HUES6 (cell line): ENCODE measurements at regions not wholly inside any gene's neighbourhood (a gene's known extent, or its start where the extent isn't known, plus 50 kb on each side); places are given as distances from the start of the nearest gene placed in this dataset.
"Not testable (repeated sequence)": the region's sequence is repeated elsewhere in the genome, so short reads cannot be mapped to it uniquely, and the experiment has no call there.

Source experiments
- H3K27ac ChIP-seq: 2 replicates; pipeline ENCODE4 v1.7.0; 2013; ENCODE audit warnings: low read depth, mild to moderate bottlenecking, low read length, inconsistent platforms
- H3K27me3 ChIP-seq: 2 replicates; pipeline ENCODE4 v1.6.1; 2013; ENCODE audit warnings: low read length; ENCODE audit not compliant: control insufficient read depth, insufficient read depth
- H3K36me3 ChIP-seq: 2 replicates; pipeline ENCODE4 v1.6.1; 2013; ENCODE audit warnings: low read length; ENCODE audit not compliant: control insufficient read depth, insufficient read depth
- H3K4me1 ChIP-seq: 2 replicates; pipeline ENCODE4 v1.6.1; 2013; ENCODE audit warnings: low read length; ENCODE audit not compliant: control insufficient read depth, insufficient read depth
- H3K4me3 ChIP-seq: 2 replicates; pipeline ENCODE4 v1.5.1; 2013; ENCODE audit warnings: low read depth, low read length
- H3K9ac ChIP-seq: one replicate; pipeline ENCODE4 v1.6.1; 2013; ENCODE audit warnings: mild to moderate bottlenecking, low read length
- H3K9me3 ChIP-seq: 2 replicates; pipeline ENCODE4 v1.6.1; 2013; ENCODE audit warnings: low read depth, low read length; ENCODE audit not compliant: control insufficient read depth, insufficient read depth

DNA sequence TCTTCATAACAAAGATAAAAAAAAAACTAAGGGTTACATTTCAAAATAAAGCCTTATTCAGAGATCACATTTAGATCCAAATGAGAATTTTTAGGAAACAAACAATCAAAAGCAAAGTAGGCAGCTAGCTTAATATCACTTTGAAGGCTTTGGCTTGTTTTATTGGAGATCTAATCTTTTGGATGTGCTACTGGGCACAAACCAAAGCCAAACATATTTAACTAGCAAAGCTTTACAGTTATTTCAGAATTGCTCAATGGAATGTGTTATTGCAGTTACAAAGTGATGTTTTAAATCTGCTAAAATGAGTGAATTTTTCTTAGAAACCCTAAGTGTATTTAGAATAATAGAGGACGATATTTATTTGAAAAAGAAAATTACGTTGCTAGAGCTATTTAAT lies 114.7 kb upstream of the KLHL1 start:
- H3K27me3 ChIP-seq, result no peaks in the 10 kb centered on the region
- no peak overlapping the region for H3K4me3 ChIP-seq
- no peak overlapping the region for H3K9ac ChIP-seq
- H3K36me3 ChIP-seq, result no peaks in the 10 kb centered on the region
- no peaks in the 10 kb centered on the region for H3K9me3 ChIP-seq
- H3K4me1 ChIP-seq, result no peaks in the 10 kb centered on the region; the same call in 1 of the 2 replicates
- H3K27ac ChIP-seq, result no peak overlapping the region

DNA sequence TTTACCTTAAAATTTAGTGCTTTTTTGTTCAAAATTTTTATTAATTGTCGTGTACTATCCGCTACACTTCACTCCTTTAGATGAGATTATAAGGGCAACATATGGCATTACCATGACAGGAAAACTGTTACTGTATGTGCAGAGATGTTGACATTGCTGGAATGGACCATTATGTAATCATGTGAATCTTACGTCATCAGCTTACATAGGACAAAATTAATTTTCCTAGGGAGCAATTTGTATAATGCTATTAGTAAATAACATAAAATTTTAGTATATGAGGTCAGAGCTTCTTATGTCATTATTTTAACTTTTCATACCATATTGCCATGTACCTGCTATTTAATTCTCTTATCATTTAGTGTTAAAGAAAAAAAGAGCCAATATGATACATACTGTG lies 110.4 kb upstream of the KLHL1 start:
- Histone ChIP-seq H3K4me3 (no peak overlapping the region), H3K4me1 (no peaks in the 10 kb centered on the region), H3K36me3 (no peaks in the 10 kb centered on the region), H3K9me3 (no peaks in the 10 kb centered on the region), H3K27me3 (no peaks in the 10 kb centered on the region), H3K9ac (no peak overlapping the region), H3K27ac (no peak overlapping the region)

DNA sequence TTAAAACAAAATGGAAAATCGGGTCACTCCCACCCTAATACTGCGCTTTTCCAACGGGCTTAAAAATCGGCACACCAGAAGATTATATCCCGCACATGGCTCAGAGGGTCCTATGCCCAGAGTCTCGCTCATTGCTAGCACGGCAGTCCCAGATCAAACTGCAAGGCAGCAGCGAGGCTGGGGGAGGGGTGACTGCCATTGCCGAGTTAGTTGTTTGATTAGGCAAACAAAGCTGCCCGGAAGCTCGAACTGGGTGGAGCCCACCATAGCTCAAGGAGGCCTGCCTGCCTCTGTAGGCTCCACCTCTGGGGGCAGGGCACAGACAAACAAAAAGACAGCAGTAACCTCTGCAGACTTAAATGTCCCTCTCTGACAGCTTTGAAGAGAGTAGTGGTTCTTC lies 100.7 kb upstream of the KLHL1 start:
- not testable (repeated sequence) for H3K27ac ChIP-seq, H3K36me3 ChIP-seq, H3K27me3 ChIP-seq, H3K9ac ChIP-seq, H3K4me1 ChIP-seq, H3K4me3 ChIP-seq
- H3K9me3 ChIP-seq, result peaks cover 11% of the 10 kb centered on the region; the same call in 1 of the 2 replicates

DNA sequence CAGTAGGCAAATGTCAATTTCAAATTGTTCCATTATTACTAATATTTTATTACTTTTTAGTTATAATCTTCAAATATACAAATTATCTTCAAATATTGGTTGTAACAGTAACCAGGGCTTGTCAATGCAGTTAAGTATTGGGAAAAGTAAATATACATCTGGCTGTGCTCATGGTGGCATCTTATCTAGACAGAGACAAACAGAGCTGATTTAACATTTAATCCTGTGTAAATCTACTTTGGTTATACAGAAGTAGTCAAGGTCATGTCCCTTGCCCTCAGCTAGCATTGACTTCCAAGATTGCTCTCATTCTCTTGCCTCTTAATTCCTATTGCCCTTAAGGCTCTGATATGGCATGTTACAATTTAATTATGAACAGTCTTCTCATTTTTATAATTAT lies 98.4 kb upstream of the KLHL1 start:
- Histone ChIP-seq H3K4me3 (no peak overlapping the region), H3K27me3 (no peaks in the 10 kb centered on the region), H3K36me3 (no peaks in the 10 kb centered on the region), H3K9me3 (peaks cover 21% of the 10 kb centered on the region), H3K4me1 (no peaks in the 10 kb centered on the region), H3K27ac (no peak overlapping the region), H3K9ac (no peak overlapping the region)

DNA sequence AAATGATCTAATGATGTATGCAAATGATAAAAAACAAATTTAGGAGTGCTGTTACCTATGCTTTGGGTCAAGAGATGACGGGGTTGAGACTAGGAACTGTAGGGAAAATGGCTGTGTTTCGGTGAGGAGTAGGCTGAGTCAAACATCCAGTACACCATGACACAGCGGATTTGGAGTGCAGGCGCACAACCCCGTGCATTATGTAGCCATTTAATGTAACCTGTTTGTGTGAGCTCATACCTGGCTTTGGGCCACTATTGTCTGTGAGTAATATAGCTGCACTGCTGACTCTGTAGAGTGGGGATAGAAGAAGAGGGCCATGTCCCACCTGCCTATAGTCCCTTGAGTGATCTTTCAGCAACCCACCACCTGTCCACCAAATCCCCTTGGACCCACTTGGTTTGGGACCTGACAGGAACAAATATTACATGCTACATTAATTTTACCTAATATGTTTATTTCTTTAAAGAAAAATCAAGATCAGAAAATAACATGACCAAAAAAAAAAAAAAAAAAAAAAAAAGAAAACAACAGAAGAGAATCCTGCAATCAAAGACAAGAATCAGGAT lies 95.5 kb upstream of the KLHL1 start:
- no peaks in the 10 kb centered on the region for H3K36me3 ChIP-seq
- H3K27ac ChIP-seq, result no peak overlapping the region
- peaks cover 18% of the 10 kb centered on the region for H3K9me3 ChIP-seq
- H3K9ac ChIP-seq, result no peak overlapping the region
- H3K4me3 ChIP-seq, result no peak overlapping the region
- H3K4me1 ChIP-seq, result no peaks in the 10 kb centered on the region
- no peaks in the 10 kb centered on the region for H3K27me3 ChIP-seq

DNA sequence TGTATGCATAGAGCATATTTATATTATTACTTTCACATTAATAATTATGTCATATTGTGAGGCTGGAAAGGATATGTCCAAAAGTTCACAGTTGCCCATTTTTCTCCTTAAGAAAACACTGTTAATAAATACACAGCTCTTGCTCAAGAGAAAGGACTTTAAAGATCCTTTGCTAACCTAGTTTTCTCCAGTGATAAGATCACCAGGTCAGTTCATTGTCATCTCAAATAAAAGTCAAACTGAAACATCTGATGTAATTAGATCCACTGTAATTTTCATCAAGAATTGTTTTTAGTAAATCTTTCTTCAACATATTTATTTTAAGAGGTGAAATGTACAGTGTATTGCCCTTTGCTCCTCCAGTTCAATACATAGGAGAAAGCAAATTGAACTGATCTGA lies 82.8 kb upstream of the KLHL1 start:
- Histone ChIP-seq H3K4me1 (no peaks in the 10 kb centered on the region), H3K9ac (no peak overlapping the region), H3K4me3 (no peak overlapping the region), H3K9me3 (no peaks in the 10 kb centered on the region), H3K27ac (no peak overlapping the region), H3K36me3 (no peaks in the 10 kb centered on the region), H3K27me3 (no peaks in the 10 kb centered on the region)

DNA sequence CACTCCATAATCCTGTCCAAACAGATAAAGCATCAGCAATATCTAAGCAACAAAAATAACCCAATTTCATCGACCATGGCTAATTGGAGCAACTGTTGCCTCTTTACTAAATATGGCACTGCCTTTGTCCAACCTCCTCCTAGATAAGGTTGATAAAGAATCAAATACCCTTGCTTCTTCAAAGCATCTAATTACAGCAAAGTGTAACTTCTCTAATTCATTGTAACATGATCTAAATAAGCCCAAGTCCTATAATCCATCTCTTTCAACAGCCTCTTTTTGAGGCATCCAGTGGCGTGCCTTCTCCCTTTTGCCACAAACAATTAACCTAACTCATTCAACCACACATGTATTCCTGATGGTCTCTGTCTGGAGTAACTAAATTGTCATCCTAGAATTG lies 81.7 kb upstream of the KLHL1 start:
- H3K9me3 ChIP-seq, result no peaks in the 10 kb centered on the region
- no peak overlapping the region for H3K4me3 ChIP-seq
- no peak overlapping the region for H3K27ac ChIP-seq
- H3K27me3 ChIP-seq, result no peaks in the 10 kb centered on the region
- no peaks in the 10 kb centered on the region for H3K4me1 ChIP-seq
- H3K36me3 ChIP-seq, result no peaks in the 10 kb centered on the region
- no peak overlapping the region for H3K9ac ChIP-seq

DNA sequence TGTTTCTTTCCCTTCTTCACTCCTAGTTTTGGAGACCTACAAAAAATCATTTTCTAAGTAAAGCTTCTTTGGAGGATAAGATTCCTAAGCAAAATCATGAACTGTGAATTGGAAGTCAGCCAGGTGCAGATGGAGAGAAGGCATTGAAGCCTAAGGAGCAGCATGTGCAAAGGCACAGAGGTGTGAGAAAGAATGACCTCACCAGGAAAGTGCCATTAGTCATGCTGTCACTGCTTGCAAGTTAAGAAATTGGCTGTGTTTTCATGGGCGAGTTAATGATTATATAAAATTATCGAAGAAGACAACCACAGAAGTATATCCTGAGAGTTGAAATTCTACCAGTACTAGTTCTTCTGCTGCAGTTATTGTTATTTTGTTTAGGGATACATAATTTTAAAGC lies 80.3 kb upstream of the KLHL1 start:
- Histone ChIP-seq H3K9me3 (no peaks in the 10 kb centered on the region), H3K9ac (no peak overlapping the region), H3K36me3 (no peaks in the 10 kb centered on the region), H3K27me3 (no peaks in the 10 kb centered on the region), H3K4me3 (no peak overlapping the region), H3K27ac (no peak overlapping the region), H3K4me1 (no peaks in the 10 kb centered on the region)

DNA sequence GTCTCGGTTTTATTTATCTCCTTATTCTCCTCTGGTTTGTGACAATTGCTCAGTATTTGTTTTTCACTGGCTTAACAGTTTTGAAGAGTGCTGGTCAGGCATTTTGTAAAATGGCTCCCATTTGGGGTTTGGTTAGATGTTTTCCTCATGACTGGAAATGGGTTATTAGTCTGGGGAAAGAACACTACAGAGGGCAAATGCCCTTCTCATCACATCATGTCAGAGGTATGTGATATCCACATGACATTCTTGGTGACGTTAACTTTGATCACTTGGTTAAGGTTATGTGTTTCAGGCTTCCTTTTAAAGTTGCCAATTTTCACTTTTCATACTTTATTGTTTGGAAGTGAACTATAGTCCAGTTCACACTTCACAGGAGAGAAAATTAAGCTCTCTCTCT lies 74.8 kb upstream of the KLHL1 start:
- Histone ChIP-seq H3K36me3 (no peaks in the 10 kb centered on the region), H3K4me1 (no peaks in the 10 kb centered on the region), H3K27ac (no peak overlapping the region), H3K9ac (no peak overlapping the region), H3K9me3 (no peaks in the 10 kb centered on the region), H3K27me3 (no peaks in the 10 kb centered on the region), H3K4me3 (no peak overlapping the region)
